HG03460 (cell line): ENCODE measurements at regions not wholly inside any gene's neighbourhood (a gene's known extent, or its start where the extent isn't known, plus 50 kb on each side); places are given as distances from the start of the nearest gene placed in this dataset.
"Not testable (repeated sequence)": the region's sequence is repeated elsewhere in the genome, so short reads cannot be mapped to it uniquely, and the experiment has no call there.

Experiments
- ATAC-seq: cut with Tn5 transposase; IDR thresholded peaks from one replicate; pipeline ENCODE4 v1.9.1; 2021; ENCODE audit not compliant: unreplicated experiment

DNA sequence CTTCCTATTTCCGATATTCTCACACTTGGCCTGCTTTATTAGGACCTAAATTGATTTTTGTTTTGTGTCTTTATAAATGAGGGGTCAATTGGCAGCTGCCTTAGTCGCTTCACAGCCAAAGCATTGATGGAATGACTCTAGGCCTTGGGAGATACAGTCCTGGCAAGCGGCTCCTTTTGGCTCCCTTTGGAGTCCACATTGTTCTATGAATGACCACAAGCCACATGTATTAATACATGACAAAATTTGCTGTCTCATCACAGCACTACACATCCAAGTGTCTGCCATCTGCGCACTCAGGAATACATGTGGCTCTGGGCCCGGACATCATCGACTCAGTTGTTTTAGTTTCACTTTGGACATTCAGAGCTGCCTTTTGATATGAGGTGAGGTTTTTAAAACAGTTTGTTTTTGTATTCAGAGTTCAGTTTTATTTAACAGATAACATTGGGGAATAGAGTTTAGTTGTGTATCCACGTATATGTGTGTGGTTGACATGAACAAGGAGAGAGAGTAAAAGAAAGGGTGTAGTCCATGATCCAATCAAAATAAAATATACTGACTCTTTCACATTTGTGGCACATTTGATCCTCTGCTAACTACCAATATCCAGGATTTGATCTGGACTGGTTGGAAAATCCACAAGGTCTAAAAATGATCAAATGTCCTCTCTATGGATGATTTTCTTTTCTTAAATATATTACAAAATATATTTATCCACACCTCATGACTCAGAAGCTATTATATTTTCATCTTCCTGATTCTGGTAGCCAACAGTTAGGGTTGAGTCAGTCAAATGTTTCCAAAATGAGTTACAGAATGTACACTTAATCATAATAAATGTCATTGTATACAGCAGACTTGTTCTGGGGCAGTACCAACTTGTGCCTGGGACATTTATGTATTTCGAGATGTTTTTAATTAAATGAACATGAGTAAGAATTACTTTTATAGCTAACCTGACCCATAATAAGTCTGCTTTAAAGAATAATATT is 114.0 kb upstream of the MTAP start:
- ATAC-seq: no peak

DNA sequence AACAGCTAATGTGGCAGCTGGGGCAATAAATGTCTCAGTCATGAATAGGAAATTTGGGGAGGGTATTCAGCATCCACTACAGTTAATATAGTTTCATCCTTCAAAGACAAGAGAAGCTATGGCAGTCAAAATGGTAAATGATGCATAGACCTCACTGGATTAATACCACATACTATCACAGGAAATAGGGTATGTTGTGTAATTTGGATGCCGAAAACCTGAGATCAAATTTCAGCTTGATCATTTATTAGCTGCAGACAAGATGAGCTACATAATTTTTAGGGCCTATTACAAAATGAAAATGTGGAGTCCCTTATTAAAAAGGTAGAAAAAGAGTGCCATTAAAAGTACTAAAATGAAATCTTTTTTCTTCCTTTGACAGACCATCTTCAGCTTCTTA is 112.6 kb upstream of the MTAP start:
- ATAC-seq: no peak

DNA sequence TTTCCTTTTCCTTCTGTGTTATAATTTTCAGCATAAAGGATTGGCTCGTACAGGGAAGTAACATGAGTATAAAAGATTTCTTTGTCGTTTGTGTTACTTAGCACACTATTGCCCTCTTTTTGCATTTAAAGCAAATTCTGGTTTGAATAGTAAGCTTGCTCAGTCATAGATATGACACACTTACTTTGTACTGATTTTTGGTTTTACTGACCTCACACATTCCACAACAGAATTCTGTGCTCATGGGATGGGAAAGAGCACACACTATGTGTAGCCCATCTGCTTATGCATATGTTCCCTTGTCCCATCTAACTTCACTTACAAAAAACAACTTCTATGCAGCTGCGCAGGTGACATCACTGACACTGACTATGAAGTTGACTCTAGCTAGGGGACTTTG is 111.9 kb upstream of the MTAP start:
- ATAC-seq: no peak

DNA sequence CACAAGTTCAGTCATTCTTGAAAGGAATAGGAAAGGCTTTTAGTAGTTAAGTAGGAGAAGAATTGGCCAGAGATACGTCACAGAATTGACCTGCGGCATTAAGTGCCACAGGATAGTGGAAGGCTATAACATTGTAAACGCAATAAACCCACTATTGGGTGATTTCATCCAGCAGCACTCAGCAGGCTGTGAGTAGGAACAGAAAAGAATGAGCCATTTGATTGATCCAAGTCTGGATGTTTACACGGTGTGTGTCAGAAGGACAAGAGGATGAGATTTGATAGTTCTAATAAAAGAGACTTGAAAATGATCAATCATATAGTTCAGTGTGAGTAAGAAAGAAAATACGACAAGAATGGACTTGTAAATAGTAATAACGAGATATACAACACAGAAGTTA is 110.0 kb upstream of the MTAP start:
- no peak for ATAC-seq

DNA sequence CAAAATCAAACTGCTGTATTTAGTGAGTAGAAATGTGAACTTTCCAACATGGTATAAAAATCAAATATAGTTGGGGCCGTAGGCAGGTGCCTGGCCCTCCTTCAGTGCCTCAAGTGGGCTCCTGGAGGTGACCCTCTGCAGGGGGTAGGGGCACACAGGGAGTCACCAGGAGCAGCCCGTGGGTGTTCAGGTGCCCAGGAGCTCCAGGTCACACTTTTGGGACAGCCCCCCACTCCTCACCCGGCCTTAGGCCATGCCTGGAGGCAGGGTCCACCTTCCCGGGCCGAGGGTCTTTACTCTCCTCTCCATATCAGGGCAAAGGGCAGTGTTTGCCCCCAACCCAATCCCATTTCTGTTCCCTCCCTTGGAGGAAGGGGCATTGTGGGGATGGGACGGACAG is 108.0 kb upstream of the MTAP start:
- ATAC-seq: no peak

DNA sequence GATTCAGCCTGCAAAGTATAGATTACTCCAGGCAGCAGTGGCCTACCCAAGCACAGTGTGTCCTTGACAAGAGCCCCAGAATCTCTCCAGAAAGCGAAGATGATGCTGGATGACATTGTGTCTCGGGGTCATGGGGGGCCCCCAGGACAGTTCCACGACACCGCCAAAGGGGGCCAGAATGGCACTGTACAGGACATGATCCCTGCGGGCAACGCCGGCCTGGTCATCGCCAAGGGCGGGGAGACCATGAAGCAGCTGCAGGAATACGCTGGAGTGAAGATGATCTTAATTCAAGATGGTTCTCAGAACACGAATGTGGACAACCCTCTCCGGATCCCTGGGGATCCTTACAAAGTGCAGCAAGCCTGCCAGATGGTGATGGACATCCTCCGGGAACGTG is 107.0 kb upstream of the MTAP start:
- no peak for ATAC-seq

DNA sequence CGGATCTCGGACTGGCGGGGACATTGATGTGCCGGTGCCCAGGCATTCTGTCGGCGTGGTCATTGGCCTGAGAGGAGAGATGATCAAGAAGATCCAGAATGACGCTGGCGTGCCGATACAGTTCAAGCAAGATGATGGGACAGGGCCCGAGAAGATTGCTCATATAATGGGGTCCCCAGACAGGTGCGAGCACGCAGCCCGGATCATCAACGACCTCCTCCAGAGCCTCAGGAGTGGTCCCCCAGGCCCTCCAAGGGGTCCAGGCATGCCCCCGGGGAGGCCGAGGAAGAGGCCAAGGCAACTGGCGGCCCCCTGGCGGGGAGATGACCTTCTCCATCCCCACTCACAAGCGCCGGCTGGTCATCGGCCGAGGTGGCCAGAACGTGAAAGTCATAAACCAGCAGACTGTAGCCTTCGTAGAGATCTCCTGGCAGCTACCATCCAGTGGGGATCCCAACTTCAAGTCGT is 106.5 kb upstream of the MTAP start:
- no peak for ATAC-seq

DNA sequence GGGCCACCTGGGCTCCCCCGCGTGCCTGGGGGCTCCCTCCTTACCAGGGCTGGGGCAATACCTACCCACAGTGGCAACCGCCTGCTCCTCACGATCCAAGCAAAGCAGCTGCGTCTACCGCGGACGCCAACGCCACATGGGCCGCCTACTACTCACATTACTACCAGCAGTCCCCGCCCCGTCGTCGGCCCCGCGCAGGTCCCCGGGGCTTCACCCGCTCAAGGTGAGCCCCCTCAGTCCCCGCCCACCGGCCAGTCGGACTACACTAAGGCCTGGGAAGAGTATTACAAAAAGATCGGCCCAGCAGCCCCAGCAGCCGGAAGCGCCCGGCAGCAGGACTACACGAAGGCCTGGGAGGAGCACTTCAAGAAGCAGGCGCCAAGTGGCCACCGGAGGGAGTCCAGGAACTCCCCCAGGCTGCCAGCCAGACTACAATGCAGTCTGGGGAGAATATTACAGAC is 106.0 kb upstream of the MTAP start:
- no peak for ATAC-seq

DNA sequence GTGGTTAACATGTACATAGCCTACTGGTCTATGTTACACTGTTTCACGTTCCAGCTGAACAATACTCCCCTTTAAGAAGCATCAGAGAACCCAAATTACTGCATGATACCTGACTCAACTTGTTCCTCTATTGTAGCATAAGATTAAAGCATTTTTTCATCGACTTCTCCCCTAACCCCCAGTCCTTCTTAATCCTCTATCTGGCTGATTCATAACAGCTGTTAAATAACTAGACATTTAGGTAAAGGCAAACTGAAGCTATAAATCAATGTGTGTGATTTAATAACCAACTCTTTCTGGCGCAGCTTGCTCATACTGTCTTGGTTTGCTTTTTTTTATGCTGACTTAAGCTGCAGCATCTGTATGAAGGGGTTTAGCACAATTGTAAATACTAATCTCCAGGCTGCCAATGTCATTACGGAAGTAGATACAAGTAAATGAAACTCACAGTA is 94.2 kb upstream of the MTAP start:
- no peak for ATAC-seq

DNA sequence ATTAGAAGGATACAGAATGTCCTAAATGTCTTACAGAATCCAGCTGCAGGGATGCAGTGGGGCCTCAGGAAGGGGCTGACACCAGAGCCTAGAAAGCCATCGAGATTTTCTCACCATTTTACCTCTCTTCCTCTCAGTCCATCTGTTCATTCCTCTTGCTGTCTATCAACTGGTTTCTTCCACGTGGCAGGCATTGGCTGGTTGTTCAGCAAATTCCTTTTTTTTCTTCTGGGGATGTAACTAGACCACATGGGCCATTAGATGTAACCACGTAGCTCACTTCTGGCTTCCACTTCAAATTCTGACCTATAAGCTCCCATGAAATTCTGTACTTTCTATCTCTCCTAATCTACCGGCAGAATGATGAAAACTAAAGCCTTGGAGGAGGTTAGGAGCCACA is 93.6 kb upstream of the MTAP start:
- no peak for ATAC-seq

DNA sequence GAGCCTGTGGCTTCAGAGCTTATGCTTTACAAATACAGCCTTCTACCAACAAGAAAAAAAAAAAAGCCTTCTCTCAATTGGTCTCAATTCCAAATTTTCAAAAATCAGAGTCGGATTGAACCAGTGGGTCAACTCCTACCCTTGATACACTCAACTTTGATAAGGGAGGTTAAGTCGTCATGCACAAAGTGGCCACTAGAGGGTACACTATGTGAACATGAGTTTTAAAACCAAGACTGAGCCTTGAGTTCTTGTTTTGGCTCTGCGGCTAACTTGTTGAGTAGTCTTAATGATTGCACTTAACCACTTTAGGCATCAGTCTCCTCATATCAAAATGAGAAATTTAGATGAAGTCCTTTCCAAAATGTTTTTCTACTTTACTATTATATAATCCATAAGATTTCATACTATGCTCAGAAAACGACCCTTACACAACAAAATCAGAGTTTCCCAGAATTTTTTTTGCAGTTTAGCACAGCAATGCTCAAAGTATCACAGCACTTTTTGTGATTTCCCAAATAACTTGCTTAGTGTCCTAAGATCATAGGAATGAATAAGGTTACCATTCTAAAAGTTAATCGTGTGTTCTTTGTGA is 92.9 kb upstream of the MTAP start:
- peak; percentile 74 for ATAC-seq

DNA sequence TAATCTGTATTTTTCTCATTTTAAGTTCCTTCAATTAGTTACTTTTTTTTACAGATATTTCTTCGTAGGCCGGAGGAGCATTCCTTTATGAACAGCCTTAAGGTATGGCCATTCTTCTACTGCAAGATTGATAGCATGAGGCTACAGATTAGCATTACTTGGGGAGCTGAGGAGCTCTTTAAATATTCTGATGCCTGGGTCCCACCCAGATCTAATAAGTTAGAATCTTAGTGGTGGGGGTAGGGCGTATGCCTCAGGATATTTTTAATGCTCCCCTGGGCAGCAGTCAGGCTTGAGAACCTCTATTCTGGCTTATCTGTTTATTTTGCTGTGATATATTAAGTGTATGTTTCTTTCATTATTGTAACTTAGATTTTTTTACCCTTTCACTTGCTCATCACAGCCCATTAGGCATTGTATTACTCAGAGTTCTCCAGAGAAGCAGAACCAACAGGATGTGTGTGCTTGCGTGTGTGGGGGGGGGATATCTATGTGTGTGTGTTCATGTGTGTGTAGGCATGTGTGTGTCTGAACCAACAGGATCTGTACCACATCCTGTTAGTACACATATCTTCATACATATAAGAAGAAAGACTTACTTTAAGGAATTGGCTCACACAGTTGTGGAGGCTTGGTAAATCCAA is 91.8 kb upstream of the MTAP start:
- ATAC-seq: no peak

DNA sequence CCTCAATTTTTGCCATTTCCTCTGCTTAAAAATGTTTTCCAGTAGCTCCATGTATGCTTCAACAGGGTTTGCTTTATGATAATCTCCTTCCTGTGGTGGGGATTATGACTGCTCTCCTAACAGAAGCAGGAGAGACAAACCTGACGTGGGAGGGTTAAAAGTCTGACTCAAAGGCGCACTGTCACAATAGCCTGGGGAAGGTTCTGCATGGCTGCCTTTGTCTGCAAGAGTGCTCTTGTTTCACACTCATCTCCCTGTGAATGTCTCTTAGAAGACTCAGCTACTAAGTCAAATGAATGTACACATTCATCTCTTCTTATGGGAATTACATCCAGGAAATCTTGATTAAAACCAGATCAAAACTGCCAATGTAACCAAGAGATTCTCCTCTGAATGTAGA is 90.9 kb upstream of the MTAP start:
- peak; percentile 57 for ATAC-seq

DNA sequence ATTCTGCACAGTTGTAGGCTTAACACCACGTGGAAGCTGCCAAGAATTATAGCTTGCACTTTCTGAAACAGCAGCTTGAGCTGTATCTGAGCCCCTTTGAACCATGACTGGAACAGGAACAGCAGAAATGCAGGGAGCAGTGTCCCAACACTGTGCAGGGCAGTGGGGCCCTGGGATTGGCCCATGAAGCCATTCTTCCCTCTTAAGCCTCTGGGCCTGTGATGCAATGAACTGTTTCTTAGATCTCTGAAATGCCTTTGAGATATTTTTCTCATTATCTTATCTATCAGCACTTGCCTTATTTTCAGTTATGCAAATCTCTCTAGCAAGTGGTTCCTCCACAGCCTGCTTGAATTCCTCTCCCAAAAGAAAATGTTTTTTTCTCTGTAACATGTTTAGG is 87.0 kb upstream of the MTAP start:
- ATAC-seq: no peak

DNA sequence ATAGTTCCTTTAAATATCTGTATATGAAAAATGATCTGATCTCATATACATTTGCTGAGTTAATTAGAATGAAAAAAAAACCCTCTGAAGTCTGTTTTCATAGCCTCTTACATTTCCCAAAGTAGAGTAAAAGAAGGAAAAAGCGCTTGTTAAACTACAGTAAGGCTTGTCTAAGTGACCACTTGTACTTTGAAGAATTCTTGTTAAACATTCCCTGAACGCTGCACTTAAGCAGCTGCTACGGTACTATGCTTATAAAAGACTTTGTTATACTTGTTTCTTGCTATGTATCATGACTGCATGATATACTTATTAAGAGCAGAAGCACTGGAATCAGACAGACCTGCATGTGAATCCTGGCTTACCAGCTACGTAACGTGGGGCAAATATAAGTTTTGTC is 81.7 kb upstream of the MTAP start:
- ATAC-seq: no peak

DNA sequence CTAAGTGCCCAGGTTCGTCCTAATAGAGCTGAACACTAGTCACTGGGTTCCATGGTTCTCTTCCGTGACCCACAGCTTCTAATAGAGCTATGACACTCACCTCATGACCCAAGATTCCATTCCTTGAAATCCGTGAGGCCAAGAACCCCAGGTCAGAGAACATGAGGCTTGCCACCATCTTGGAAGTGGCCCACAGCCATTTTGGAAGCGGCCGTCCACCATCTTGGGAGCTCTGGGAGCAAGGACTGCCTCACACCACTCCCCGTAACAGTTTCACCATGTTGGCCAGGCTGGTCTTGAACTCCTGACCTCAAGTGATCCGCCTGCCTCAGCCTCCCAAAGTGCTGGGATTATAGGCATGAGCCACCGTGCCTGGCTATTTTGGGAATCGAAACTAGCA is 75.0 kb upstream of the MTAP start:
- not testable (repeated sequence) for ATAC-seq

DNA sequence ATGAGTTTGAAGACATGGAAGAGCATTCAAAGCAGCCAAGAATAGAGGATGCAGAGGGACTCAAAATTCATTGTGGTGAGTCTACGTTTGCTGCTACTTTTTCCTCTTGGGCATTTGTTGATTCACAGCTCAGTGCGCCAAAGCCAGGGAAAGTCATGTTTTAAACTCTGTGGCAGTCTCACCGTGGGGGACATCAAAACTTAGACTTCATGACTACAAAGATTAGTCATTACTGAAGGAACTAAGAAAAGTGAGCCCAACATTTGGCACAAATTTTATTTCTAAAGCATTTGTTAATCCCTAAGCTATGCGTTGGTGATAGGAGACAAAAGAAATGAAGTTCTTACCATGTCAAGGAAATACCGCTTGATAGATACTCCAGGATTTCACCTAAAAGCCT is 73.7 kb upstream of the MTAP start:
- no peak for ATAC-seq

DNA sequence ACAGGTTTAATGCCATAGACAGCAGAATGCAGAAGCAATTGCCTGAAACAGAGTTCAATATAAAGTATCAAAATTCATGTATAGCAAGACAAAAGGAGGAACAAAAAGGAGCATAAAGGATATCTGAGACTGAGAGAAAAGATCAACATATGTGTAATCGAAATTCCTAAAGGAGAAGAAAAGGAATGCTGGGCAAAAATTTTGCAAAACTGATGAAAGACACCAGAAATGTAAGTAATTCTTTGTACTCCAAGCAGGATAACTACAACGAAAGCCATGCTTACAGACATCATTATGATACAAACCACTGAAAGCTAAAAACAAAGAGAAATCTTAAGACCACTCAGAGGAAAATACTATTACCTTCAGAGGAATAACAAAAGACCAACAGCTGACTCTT is 72.8 kb upstream of the MTAP start:
- no peak for ATAC-seq

DNA sequence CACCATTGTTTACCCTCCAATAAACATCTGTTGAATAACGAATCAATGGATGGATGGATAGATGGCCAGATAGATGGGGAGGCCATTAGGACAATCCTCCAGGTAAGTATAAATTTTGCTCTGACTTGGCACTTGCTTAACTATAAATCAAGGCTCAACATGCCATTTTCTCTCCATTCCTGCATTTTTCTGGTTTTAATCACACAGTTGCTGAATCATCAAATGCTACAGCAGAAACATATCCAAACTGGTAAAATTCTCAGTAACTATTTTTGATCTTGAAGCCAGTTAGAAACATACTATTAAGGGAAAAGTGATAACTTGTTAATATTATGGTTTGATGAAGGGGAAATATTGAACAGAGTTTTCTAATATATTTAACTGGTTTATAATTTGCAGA is 71.5 kb upstream of the MTAP start:
- no peak for ATAC-seq

DNA sequence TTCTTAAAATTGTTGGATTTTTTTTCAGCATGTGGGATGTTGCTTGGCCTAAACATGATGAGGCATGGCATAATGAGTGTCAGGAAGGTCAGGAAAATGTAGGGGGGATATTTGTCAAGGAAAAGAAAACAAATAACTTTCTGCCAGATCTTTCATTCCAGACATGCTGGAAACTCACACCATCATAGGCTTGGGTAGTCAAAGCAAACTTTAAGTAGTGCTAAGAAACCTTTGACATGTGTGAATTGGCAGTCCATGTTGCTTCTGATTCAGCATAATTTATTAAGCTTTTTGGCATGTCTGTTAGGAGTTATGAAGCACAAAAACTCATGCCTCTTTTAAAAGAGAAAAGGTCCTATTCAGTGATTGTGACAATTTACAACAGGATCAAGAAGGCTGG is 61.3 kb upstream of the MTAP start:
- no peak for ATAC-seq

DNA sequence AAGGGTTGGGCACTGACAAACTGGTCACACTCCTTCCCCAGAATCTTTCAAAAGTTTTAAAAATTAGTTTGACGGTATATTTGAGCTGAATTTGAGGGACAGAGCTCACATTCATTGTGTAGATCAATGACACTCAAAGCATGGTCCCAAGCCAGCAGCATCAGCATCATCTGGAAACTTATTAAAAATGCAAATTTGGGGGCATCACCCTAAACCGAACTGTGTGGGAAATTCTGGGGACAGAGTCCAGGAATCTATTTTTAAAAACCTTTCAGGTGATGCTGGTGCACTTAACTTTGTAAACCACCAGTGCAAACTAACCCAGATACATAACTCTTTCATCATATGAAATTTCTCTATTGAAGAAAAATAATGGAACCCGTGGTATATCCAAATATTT is 58.1 kb upstream of the MTAP start:
- ATAC-seq: no peak

DNA sequence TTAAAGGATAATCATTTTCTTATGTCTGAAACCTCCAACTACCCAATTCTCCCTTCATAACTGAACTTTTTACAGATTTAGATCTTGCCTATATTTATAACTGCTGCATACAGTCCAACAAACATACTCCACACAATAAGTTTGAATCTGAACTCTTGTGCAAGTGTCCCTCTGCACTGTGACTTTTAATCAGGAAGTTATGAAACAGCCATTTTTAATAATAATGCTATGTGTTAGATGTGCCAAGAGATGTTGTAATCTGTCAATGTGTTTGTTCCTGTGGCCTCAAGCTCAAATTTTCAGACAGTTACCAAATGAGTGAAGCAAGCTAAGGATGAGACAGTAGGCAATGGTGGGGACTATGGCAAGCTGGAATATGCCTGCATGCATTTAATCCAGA is 57.6 kb upstream of the MTAP start:
- no peak for ATAC-seq
